HG03108 (cell line): ENCODE measurements at regions not wholly inside any gene's neighbourhood (a gene's known extent, or its start where the extent isn't known, plus 50 kb on each side); places are given as distances from the start of the nearest gene placed in this dataset.

ENCODE experiments used
- ATAC-seq: cut with Tn5 transposase; IDR thresholded peaks from one replicate; pipeline ENCODE4 v1.9.1; 2021; ENCODE audit warnings: moderate library complexity; ENCODE audit not compliant: unreplicated experiment

GRCh38 chr19:28289295-28290063, 923.5 kb downstream of the UQCRFS1 start:
- ATAC-seq: no peak

GRCh38 chr19:28288572-28289264, 924.2 kb downstream of the UQCRFS1 start:
- ATAC-seq: no peak

GRCh38 chr19:28285917-28286316, 927.0 kb downstream of the UQCRFS1 start:
- no peak for ATAC-seq

- ATAC-seq: no peak
Measured at GRCh38 chr19:28285078-28285477, 927.9 kb downstream of the UQCRFS1 start.

GRCh38 chr19:28284389-28284788, 928.6 kb downstream of the UQCRFS1 start:
- ATAC-seq: no peak

- ATAC-seq: no peak
Measured at GRCh38 chr19:28283592-28283991, 929.4 kb downstream of the UQCRFS1 start.

GRCh38 chr19:28281676-28282075, 931.3 kb downstream of the UQCRFS1 start:
- no peak for ATAC-seq

- no peak for ATAC-seq
Measured at GRCh38 chr19:28264556-28264955, 948.4 kb downstream of the UQCRFS1 start.

- ATAC-seq: no peak
Measured at GRCh38 chr19:28258829-28259228, 954.1 kb downstream of the UQCRFS1 start.

GRCh38 chr19:28257396-28257795, 955.6 kb downstream of the UQCRFS1 start:
- no peak for ATAC-seq

GRCh38 chr19:28247243-28247642, 965.7 kb downstream of the UQCRFS1 start:
- ATAC-seq: no peak

GRCh38 chr19:28245937-28246336, 967.0 kb downstream of the UQCRFS1 start:
- no peak for ATAC-seq

- no peak for ATAC-seq
Measured at GRCh38 chr19:28244966-28245365, 968.0 kb downstream of the UQCRFS1 start.

- ATAC-seq: no peak
Measured at GRCh38 chr19:28242317-28242927, 970.5 kb downstream of the UQCRFS1 start.

GRCh38 chr19:28239270-28239669, 973.7 kb downstream of the UQCRFS1 start:
- no peak for ATAC-seq

GRCh38 chr19:28238270-28238820, 974.6 kb downstream of the UQCRFS1 start:
- no peak for ATAC-seq

- no peak for ATAC-seq
Measured at GRCh38 chr19:28235606-28236125, 977.3 kb downstream of the UQCRFS1 start.

- no peak for ATAC-seq
Measured at GRCh38 chr19:28234637-28235036, 978.3 kb downstream of the UQCRFS1 start.

- ATAC-seq: no peak
Measured at GRCh38 chr19:28228854-28229253, 984.1 kb downstream of the UQCRFS1 start.

GRCh38 chr19:28224441-28224840, 988.5 kb downstream of the UQCRFS1 start:
- no peak for ATAC-seq

GRCh38 chr19:28221736-28222135, 991.2 kb downstream of the UQCRFS1 start:
- no peak for ATAC-seq
